ENCODE measurements at regions not wholly inside any gene's neighbourhood (a gene's known extent, or its start where the extent isn't known, plus 50 kb on each side); places are given as distances from the start of the nearest gene placed in this dataset.

DNA sequence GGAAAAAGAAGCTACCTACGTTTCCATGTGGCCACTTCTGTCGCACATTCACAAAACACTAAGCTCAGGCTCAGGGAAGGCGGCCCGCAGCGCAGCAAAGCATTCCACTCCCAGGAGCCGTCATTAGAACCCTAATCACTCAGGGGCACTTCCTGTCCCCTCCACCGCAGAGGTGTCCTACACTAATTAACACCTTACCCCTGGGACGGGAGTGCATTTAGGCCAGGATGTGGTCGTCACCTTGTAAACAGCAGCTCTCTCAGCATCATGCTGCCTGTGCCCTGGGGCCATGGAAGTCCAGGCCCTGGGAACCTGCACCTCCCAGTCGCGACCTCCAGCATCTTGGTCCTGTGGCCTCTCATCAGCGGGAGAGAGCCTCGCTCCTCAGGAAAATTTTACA lies 359.8 kb upstream of the SALL3 start:
- H3K9me3 ChIP-seq (ENCODE audit: control insufficient read depth in 1 of 2, low read length in 2 of 2) = no peaks in the 10 kb centered on the region
- H3K4me1 ChIP-seq (ENCODE audit: control insufficient read depth in 1 of 2, insufficient read depth in 2 of 2, low read length in 2 of 2) = no peaks in the 10 kb centered on the region
- H3K9ac ChIP-seq (ENCODE audit: low read depth in 1 of 2, low read length in 2 of 2) = no peak overlapping the region
- no peak overlapping the region for H3K27ac ChIP-seq (ENCODE audit: low read depth, low read length)
- H3K4me3 ChIP-seq (ENCODE audit: low read depth in 1 of 2, low read length in 2 of 2) = no peak overlapping the region
- H3K36me3 ChIP-seq (ENCODE audit: control insufficient read depth in 1 of 2, insufficient read depth in 2 of 2, low read length in 2 of 2) = no peaks in the 10 kb centered on the region
- no peaks in the 10 kb centered on the region for H3K27me3 ChIP-seq (ENCODE audit: control insufficient read depth in 1 of 2, insufficient read depth in 2 of 2, low read length in 2 of 2)

DNA sequence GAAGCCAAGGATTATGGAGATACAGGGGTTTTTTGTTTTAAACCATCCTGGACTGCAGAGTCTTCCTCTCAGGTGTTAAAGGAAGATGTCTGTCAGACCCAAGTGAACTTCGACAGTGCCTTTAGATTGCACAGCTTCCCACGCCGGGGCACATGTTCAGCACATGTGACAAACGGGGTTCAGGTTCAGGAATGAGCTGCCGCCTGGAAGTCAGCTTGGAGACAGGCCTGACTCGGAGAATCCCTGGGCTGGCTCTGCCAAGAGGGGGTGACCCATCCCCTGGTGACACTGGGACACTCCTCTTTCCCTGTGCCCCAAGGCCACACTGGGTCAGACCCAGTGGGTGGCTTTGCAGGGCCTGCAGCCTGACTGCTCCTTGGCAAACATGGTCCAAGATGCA lies 359.3 kb upstream of the SALL3 start:
- Histone ChIP-seq H3K27ac (ENCODE audit: low read depth, low read length) (no peak overlapping the region), H3K4me3 (ENCODE audit: low read depth in 1 of 2, low read length in 2 of 2) (no peak overlapping the region), H3K36me3 (ENCODE audit: control insufficient read depth in 1 of 2, insufficient read depth in 2 of 2, low read length in 2 of 2) (no peaks in the 10 kb centered on the region), H3K4me1 (ENCODE audit: control insufficient read depth in 1 of 2, insufficient read depth in 2 of 2, low read length in 2 of 2) (no peaks in the 10 kb centered on the region), H3K9me3 (ENCODE audit: control insufficient read depth in 1 of 2, low read length in 2 of 2) (no peaks in the 10 kb centered on the region), H3K27me3 (ENCODE audit: control insufficient read depth in 1 of 2, insufficient read depth in 2 of 2, low read length in 2 of 2) (no peaks in the 10 kb centered on the region), H3K9ac (ENCODE audit: low read depth in 1 of 2, low read length in 2 of 2) (no peak overlapping the region)

DNA sequence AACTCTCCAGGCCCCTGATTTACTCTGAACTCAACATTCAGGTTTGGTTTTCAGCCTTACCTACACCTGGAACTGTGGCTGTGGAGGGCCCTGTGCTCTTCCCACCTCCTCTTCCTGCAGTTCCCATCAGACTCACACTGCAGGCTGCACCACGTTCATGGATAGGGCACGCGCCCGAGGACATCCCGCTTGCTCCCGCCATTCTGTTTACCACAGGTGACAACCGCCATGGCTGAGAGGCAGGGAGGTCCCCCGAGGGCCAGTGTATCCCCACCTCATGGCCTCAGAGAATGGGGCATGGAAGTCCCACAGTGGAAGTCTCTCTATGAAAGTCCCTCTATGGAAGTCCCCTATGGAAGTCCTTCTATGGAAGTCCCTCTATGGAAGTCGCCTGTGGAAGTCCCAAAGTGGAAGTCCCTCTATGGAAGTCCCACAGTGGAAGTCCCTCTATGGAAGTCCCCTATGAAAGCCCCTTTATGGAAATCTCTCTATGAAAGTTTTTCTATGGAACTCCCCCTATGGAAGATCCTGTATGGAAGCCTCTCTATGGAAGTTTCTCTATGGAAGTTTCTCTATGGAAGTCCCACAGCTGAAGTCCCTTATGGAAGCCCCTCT lies 358.4 kb upstream of the SALL3 start:
- Histone ChIP-seq H3K9ac (ENCODE audit: low read depth in 1 of 2, low read length in 2 of 2) (no peak overlapping the region), H3K27me3 (ENCODE audit: control insufficient read depth in 1 of 2, insufficient read depth in 2 of 2, low read length in 2 of 2) (no peaks in the 10 kb centered on the region), H3K4me3 (ENCODE audit: low read depth in 1 of 2, low read length in 2 of 2) (no peak overlapping the region), H3K27ac (ENCODE audit: low read depth, low read length) (no peak overlapping the region), H3K4me1 (ENCODE audit: control insufficient read depth in 1 of 2, insufficient read depth in 2 of 2, low read length in 2 of 2) (no peaks in the 10 kb centered on the region), H3K9me3 (ENCODE audit: control insufficient read depth in 1 of 2, low read length in 2 of 2) (no peaks in the 10 kb centered on the region), H3K36me3 (ENCODE audit: control insufficient read depth in 1 of 2, insufficient read depth in 2 of 2, low read length in 2 of 2) (no peaks in the 10 kb centered on the region)

DNA sequence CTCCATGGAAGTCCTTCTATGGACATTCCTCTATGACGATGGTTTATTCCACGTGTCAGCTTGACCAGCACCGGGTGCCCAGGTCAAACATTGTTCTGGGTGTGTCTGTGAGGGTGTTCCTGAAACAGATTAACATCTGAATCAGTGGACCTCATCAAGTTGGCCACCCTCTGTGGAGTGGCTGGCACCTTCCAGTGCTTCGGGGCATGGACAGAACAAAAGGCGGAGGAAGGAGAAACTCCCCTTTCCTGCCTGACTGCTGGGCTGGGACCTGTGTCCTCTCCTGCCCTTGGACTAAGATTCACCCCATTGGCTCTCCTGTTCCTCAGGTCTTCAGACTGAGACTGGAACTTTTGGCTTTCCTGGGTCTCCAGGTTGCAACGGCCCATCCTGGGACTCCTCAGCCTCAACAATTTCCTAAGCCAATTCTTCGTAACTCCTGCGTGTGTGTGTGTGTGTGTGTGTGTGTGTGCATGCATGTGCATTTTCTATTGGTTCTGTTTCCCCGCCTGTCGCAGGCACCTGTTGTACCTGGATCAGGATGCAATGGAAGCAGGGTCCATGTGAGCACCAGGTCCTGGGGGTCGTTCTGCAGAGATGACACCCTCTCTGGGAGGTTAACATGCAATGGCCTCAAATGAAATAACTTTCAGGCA lies 357.2 kb upstream of the SALL3 start:
- H3K36me3 ChIP-seq (ENCODE audit: control insufficient read depth in 1 of 2, insufficient read depth in 2 of 2, low read length in 2 of 2) = no peaks in the 10 kb centered on the region
- no peak overlapping the region for H3K9ac ChIP-seq (ENCODE audit: low read depth in 1 of 2, low read length in 2 of 2)
- H3K9me3 ChIP-seq (ENCODE audit: control insufficient read depth in 1 of 2, low read length in 2 of 2) = no peaks in the 10 kb centered on the region
- no peaks in the 10 kb centered on the region for H3K27me3 ChIP-seq (ENCODE audit: control insufficient read depth in 1 of 2, insufficient read depth in 2 of 2, low read length in 2 of 2)
- H3K4me1 ChIP-seq (ENCODE audit: control insufficient read depth in 1 of 2, insufficient read depth in 2 of 2, low read length in 2 of 2) = no peaks in the 10 kb centered on the region
- H3K27ac ChIP-seq (ENCODE audit: low read depth, low read length) = no peak overlapping the region
- H3K4me3 ChIP-seq (ENCODE audit: low read depth in 1 of 2, low read length in 2 of 2) = no peak overlapping the region

DNA sequence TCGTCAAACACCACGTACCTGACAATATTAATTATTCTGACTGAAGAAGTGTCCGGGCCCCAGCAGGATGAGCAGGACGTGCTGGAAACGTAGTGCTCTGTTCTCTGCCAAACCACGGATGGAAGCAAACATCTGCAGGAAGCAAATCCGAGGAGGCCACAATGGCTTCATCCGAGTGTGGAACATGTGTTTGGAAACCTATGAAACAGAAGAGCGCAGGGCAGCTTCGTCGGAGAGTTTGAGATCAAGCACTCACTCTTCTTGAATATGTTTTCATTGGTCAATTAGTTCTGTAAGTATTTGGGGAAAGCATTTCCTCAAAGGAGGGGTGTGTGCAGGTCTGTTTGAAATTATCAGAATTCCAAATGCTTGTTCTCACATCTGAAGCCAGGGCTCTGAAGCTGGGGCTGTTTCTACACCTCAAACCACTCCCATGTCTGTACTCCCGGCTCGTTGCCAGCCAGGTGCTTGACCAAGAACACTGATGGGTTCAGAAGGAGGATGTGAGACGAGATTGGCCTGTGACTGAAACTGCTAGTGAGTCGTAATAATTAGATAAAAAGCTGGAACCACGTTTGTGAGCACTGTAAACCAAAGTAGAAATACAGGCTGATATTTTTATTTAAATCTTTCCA lies 356.6 kb upstream of the SALL3 start:
- H3K36me3 ChIP-seq (ENCODE audit: control insufficient read depth in 1 of 2, insufficient read depth in 2 of 2, low read length in 2 of 2) = no peaks in the 10 kb centered on the region
- H3K4me1 ChIP-seq (ENCODE audit: control insufficient read depth in 1 of 2, insufficient read depth in 2 of 2, low read length in 2 of 2) = no peaks in the 10 kb centered on the region
- no peak overlapping the region for H3K4me3 ChIP-seq (ENCODE audit: low read depth in 1 of 2, low read length in 2 of 2)
- H3K27ac ChIP-seq (ENCODE audit: low read depth, low read length) = no peak overlapping the region
- H3K27me3 ChIP-seq (ENCODE audit: control insufficient read depth in 1 of 2, insufficient read depth in 2 of 2, low read length in 2 of 2) = no peaks in the 10 kb centered on the region
- H3K9ac ChIP-seq (ENCODE audit: low read depth in 1 of 2, low read length in 2 of 2) = no peak overlapping the region
- H3K9me3 ChIP-seq (ENCODE audit: control insufficient read depth in 1 of 2, low read length in 2 of 2) = no peaks in the 10 kb centered on the region

DNA sequence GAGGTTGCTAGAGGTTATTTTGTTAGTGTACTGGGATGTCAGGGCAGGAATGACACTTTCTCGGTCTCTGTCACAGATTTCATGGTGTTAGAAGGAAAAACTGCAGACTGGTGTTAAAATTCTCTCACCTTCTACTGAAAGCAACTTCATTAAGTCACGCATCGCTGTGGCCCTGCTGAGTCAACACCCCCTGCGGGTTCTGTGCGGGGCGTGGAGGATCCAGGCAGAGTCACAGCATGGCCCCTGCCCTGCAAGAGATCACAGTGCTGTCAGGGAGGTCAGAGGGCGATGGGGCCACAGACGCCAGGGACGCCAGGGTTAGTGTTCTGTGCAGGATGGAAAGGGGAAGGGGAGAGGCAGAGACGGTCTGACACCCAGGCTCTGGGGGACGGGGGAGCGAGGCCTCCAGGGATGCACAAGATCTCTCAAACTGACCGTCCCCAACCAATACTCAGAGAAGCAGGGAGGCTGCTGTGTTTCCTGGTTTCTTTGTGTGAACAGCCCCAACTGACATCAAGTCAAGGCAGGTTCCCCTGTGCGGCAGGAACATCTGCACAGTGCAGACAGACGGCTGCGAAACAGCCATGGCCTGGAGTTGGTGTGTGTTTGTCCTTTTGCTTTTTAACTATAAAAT lies 354.9 kb upstream of the SALL3 start:
- no peak overlapping the region for H3K9ac ChIP-seq (ENCODE audit: low read depth in 1 of 2, low read length in 2 of 2)
- H3K4me1 ChIP-seq (ENCODE audit: control insufficient read depth in 1 of 2, insufficient read depth in 2 of 2, low read length in 2 of 2) = no peaks in the 10 kb centered on the region
- H3K9me3 ChIP-seq (ENCODE audit: control insufficient read depth in 1 of 2, low read length in 2 of 2) = no peaks in the 10 kb centered on the region
- no peak overlapping the region for H3K27ac ChIP-seq (ENCODE audit: low read depth, low read length)
- H3K36me3 ChIP-seq (ENCODE audit: control insufficient read depth in 1 of 2, insufficient read depth in 2 of 2, low read length in 2 of 2) = no peaks in the 10 kb centered on the region
- H3K4me3 ChIP-seq (ENCODE audit: low read depth in 1 of 2, low read length in 2 of 2) = no peak overlapping the region
- H3K27me3 ChIP-seq (ENCODE audit: control insufficient read depth in 1 of 2, insufficient read depth in 2 of 2, low read length in 2 of 2) = no peaks in the 10 kb centered on the region

DNA sequence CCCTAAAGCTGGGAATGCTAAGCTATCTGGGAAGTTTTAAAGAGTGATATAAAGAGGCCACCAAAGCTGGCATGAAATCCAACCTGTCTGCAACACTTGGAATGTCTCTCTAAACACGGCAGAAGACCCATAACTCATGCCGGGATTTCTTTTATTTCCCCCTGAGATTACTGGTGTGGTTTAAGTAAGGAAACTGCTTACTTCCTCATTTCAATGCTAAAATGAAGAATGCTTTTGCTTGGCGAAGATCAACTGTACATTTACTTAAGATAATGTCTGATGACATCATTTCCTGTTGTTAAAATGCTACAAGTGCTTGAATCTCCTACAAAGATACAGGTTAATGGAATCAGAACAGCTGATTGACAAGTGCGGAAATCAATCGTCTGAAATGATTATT lies 353.8 kb upstream of the SALL3 start:
- Histone ChIP-seq H3K36me3 (ENCODE audit: control insufficient read depth in 1 of 2, insufficient read depth in 2 of 2, low read length in 2 of 2) (no peaks in the 10 kb centered on the region), H3K4me3 (ENCODE audit: low read depth in 1 of 2, low read length in 2 of 2) (no peak overlapping the region), H3K9me3 (ENCODE audit: control insufficient read depth in 1 of 2, low read length in 2 of 2) (no peaks in the 10 kb centered on the region), H3K27ac (ENCODE audit: low read depth, low read length) (no peak overlapping the region), H3K27me3 (ENCODE audit: control insufficient read depth in 1 of 2, insufficient read depth in 2 of 2, low read length in 2 of 2) (no peaks in the 10 kb centered on the region), H3K4me1 (ENCODE audit: control insufficient read depth in 1 of 2, insufficient read depth in 2 of 2, low read length in 2 of 2) (no peaks in the 10 kb centered on the region), H3K9ac (ENCODE audit: low read depth in 1 of 2, low read length in 2 of 2) (no peak overlapping the region)

DNA sequence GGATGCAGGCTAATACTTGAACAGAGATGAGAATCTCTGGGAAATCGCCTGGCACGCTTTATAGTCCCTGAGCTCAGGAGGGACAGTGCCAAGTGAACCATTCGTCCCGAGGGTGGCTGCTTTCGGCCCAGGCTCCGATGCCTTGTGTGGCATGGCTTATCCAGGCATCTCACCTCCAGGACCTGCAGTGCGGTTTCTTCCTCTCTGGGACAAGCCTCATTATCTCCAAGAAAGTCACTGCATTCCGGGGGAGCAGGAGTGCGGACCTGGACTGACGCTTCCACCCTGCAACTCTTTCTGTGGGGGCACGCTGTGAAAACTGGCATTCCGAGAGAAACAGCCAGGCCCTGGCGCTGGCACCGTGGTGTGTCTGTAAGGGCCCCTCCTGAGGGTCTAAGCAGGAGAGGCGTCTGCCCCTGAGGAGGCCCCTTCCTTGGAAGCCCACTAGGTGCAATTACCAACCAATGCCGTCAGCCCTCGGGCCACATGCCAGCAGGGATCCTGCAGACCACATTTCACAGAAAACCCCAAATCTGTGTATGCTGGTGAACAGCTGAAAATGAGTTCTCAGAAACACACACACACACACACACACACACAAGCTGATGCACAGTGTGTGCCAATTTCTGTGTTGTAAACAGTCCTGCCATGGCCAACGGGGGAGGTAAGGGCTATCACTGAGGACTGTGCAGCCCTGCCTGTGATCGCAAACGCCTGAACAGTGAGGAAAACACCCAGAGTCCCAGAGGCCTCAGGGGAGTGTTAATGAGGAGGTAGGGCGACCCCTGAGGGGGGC lies 351.9 kb upstream of the SALL3 start:
- H3K27ac ChIP-seq (ENCODE audit: low read depth, low read length) = no peak overlapping the region
- H3K9ac ChIP-seq (ENCODE audit: low read depth in 1 of 2, low read length in 2 of 2) = no peak overlapping the region
- H3K4me3 ChIP-seq (ENCODE audit: low read depth in 1 of 2, low read length in 2 of 2) = no peak overlapping the region
- no peaks in the 10 kb centered on the region for H3K9me3 ChIP-seq (ENCODE audit: control insufficient read depth in 1 of 2, low read length in 2 of 2)
- no peaks in the 10 kb centered on the region for H3K4me1 ChIP-seq (ENCODE audit: control insufficient read depth in 1 of 2, insufficient read depth in 2 of 2, low read length in 2 of 2)
- no peaks in the 10 kb centered on the region for H3K27me3 ChIP-seq (ENCODE audit: control insufficient read depth in 1 of 2, insufficient read depth in 2 of 2, low read length in 2 of 2)
- H3K36me3 ChIP-seq (ENCODE audit: control insufficient read depth in 1 of 2, insufficient read depth in 2 of 2, low read length in 2 of 2) = no peaks in the 10 kb centered on the region

DNA sequence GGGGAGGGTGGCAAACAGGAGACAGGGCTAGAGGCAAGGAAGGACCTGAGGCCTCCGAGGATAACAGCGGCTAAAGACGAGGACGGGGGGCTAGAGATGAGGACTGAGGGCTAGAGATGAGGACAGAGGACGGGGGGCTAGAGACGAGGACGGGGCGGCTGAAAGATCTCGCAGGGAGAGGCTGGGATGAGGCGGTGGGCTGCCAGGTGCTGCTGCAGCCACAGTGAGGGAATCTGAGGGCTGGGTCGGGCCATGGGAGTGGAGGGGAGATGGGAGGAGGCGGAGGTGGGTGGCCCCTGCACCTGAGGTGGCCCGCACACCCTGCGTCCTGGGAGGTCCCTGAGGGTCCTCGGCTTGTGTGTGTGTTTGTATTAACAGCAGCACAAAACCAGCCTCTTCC lies 350.2 kb upstream of the SALL3 start:
- Histone ChIP-seq H3K9ac (ENCODE audit: low read depth in 1 of 2, low read length in 2 of 2) (no peak overlapping the region), H3K36me3 (ENCODE audit: control insufficient read depth in 1 of 2, insufficient read depth in 2 of 2, low read length in 2 of 2) (no peaks in the 10 kb centered on the region), H3K27me3 (ENCODE audit: control insufficient read depth in 1 of 2, insufficient read depth in 2 of 2, low read length in 2 of 2) (no peaks in the 10 kb centered on the region), H3K4me1 (ENCODE audit: control insufficient read depth in 1 of 2, insufficient read depth in 2 of 2, low read length in 2 of 2) (no peaks in the 10 kb centered on the region), H3K9me3 (ENCODE audit: control insufficient read depth in 1 of 2, low read length in 2 of 2) (no peaks in the 10 kb centered on the region), H3K4me3 (ENCODE audit: low read depth in 1 of 2, low read length in 2 of 2) (no peak overlapping the region), H3K27ac (ENCODE audit: low read depth, low read length) (no peak overlapping the region)

DNA sequence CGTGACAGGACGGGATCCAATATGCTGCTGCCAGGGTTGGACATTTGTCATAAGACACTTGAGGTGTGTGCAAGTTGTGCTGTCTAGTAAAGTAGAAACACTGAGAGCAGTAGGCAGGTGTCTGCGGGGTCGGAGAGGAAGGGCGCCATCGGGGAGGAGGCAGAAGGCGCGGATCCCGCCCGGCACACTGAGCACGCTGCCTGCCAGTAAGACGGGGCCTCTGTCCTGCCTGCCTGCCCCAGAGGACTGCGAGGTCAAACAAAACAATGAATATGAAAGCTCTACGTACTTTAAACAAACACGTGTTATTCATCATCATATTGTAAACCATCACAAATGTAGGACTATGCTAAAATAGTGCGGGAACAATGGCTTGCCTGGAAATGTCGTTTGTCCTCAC lies 349.3 kb upstream of the SALL3 start:
- H3K9ac ChIP-seq (ENCODE audit: low read depth in 1 of 2, low read length in 2 of 2) = no peak overlapping the region

More for the DNA sequence above, 349.3 kb upstream of the SALL3 start:
- H3K27ac ChIP-seq (ENCODE audit: low read depth, low read length) = no peak overlapping the region
- no peaks in the 10 kb centered on the region for H3K27me3 ChIP-seq (ENCODE audit: control insufficient read depth in 1 of 2, insufficient read depth in 2 of 2, low read length in 2 of 2)
- no peaks in the 10 kb centered on the region for H3K9me3 ChIP-seq (ENCODE audit: control insufficient read depth in 1 of 2, low read length in 2 of 2)
- H3K4me3 ChIP-seq (ENCODE audit: low read depth in 1 of 2, low read length in 2 of 2) = no peak overlapping the region
- H3K4me1 ChIP-seq (ENCODE audit: control insufficient read depth in 1 of 2, insufficient read depth in 2 of 2, low read length in 2 of 2) = no peaks in the 10 kb centered on the region
- no peaks in the 10 kb centered on the region for H3K36me3 ChIP-seq (ENCODE audit: control insufficient read depth in 1 of 2, insufficient read depth in 2 of 2, low read length in 2 of 2)

All from duodenal mucosa (tissue), 2 donors.